ENCODE measurements at regions not wholly inside any gene's neighbourhood (a gene's known extent, or its start where the extent isn't known, plus 50 kb on each side); places are given as distances from the start of the nearest gene placed in this dataset.
A peak's percentile ranks its signal among the peaks of the same experiment; 100 is the strongest.

- Histone ChIP-seq H3K9me3 (no peaks in the 10 kb centered on the region), H3K36me3 (no peaks in the 10 kb centered on the region), H3K27ac (peak overlapping the region in 1 of 5 donors; percentile 35), H3K4me3 (no peak overlapping the region), H3K27me3 (no peaks in the 10 kb centered on the region), H3K4me1 (peaks cover 0 to 15% (median 0%) of the 10 kb centered on the region in 4 donors)
- intact Hi-C loops (cut with DNase I; ENCODE audit: low total_unique reads): no loop called here
- TF ChIP-seq, protein P1, sequence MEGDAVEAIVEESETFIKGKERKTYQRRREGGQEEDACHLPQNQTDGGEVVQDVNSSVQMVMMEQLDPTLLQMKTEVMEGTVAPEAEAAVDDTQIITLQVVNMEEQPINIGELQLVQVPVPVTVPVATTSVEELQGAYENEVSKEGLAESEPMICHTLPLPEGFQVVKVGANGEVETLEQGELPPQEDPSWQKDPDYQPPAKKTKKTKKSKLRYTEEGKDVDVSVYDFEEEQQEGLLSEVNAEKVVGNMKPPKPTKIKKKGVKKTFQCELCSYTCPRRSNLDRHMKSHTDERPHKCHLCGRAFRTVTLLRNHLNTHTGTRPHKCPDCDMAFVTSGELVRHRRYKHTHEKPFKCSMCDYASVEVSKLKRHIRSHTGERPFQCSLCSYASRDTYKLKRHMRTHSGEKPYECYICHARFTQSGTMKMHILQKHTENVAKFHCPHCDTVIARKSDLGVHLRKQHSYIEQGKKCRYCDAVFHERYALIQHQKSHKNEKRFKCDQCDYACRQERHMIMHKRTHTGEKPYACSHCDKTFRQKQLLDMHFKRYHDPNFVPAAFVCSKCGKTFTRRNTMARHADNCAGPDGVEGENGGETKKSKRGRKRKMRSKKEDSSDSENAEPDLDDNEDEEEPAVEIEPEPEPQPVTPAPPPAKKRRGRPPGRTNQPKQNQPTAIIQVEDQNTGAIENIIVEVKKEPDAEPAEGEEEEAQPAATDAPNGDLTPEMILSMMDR (IDR thresholded peaks at IDR 0.05): no peak
- TF ChIP-seq POLR2AphosphoS5 (IDR thresholded peaks at IDR 0.05) (no peak), POLR2A (IDR thresholded peaks at IDR 0.05) (no peak), EP300 (IDR thresholded peaks at IDR 0.05) (no peak)
- no peak for DNase-seq
- 65 to 80% (median 68%) methylated on average over 6 of the region's 6 CpGs for WGBS, 5 donors
Observed at GRCh38 chr9:107847978-107848964, 358.7 kb upstream of the KLF4 start.

GRCh38 chr9:107842530-107842929 is 353.0 kb upstream of the KLF4 start:
- intact Hi-C loops (cut with DNase I; ENCODE audit: low total_unique reads): no loop called here
- no peaks in the 10 kb centered on the region for H3K27me3 ChIP-seq
- WGBS, 5 donors: 87 to 93% (median 89%) methylated on average over 6 of the region's 6 CpGs

GRCh38 chr9:107841076-107841475 is 351.5 kb upstream of the KLF4 start:
- TF ChIP-seq, protein P1 (IDR thresholded peaks at IDR 0.05): no peak
- no peak for TF ChIP-seq EP300 (IDR thresholded peaks at IDR 0.05)
- TF ChIP-seq POLR2AphosphoS5 (IDR thresholded peaks at IDR 0.05): no peak
- no peak for TF ChIP-seq POLR2A (IDR thresholded peaks at IDR 0.05)
- Histone ChIP-seq H3K4me1 (no peaks in the 10 kb centered on the region), H3K4me3 (no peak overlapping the region), H3K36me3 (no peaks in the 10 kb centered on the region), H3K27me3 (no peaks in the 10 kb centered on the region), H3K9me3 (no peaks in the 10 kb centered on the region), H3K27ac (no peak overlapping the region)
- no peak for DNase-seq
- intact Hi-C loops (cut with DNase I; ENCODE audit: low total_unique reads): no loop called here
- WGBS, 5 donors: 84 to 94% (median 90%) methylated on average over 2 of the region's 2 CpGs

More at GRCh38 chr9:107842530-107842929, 353.0 kb upstream of the KLF4 start:
- DNase-seq: no peak
- Histone ChIP-seq H3K4me1 (no peaks in the 10 kb centered on the region), H3K27ac (no peak overlapping the region), H3K9me3 (no peaks in the 10 kb centered on the region), H3K4me3 (no peak overlapping the region), H3K36me3 (no peaks in the 10 kb centered on the region)
- TF ChIP-seq POLR2A (IDR thresholded peaks at IDR 0.05) (no peak), POLR2AphosphoS5 (IDR thresholded peaks at IDR 0.05) (no peak)
- TF ChIP-seq, protein P1 (IDR thresholded peaks at IDR 0.05): no peak

DNA sequence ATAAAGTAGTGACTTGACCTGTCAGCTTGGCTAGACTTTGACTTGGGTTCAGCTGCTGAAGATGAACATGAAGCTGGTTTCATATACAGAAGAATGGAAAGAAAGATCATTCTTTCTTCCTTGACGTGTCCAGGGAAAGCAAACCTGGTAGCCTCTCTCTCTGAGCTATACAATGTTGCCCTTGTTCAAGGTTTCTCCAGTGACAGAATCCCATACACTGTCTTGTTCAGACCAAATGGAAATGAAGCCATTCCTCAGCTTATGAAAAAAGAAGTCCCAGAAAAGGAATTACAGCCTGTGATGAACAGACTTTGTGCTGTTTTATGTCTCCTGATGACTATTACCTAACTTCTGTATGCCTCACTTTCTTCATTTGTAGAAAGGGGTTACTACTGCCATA is 349.8 kb upstream of the KLF4 start:
- 84 to 100% (median 91%) methylated on average over 1 of the region's 1 CpG for WGBS, 5 donors
- H3K4me1 ChIP-seq: no peaks in the 10 kb centered on the region
- no peak for DNase-seq
- H3K9me3 ChIP-seq: no peaks in the 10 kb centered on the region
- no peaks in the 10 kb centered on the region for H3K27me3 ChIP-seq
- H3K36me3 ChIP-seq: no peaks in the 10 kb centered on the region
- TF ChIP-seq, protein P1 (IDR thresholded peaks at IDR 0.05): no peak
- TF ChIP-seq POLR2A (IDR thresholded peaks at IDR 0.05) (no peak), POLR2AphosphoS5 (IDR thresholded peaks at IDR 0.05) (no peak), EP300 (IDR thresholded peaks at IDR 0.05) (no peak)
- H3K27ac ChIP-seq: no peak overlapping the region
- intact Hi-C loops (cut with DNase I; ENCODE audit: low total_unique reads): no loop called here
- no peak overlapping the region for H3K4me3 ChIP-seq
